Keratinocyte (primary cell): ENCODE measurements at regions not wholly inside any gene's neighbourhood (a gene's known extent, or its start where the extent isn't known, plus 50 kb on each side); places are given as distances from the start of the nearest gene placed in this dataset.

Source experiments
- EZH2 ChIP-seq: IDR thresholded peaks from one replicate; pipeline ENCODE4 v1.6.1; 2012; ENCODE audit warnings: inconsistent platforms, mild to moderate bottlenecking, low read length, moderate library complexity
- TF ChIP-seq, protein P1 (sequence below), 3 experiments: IDR thresholded peaks in 1 of 3; conservative IDR thresholded peaks in 1 of 3; optimal IDR thresholded peaks in 1 of 3; 2 replicates in 2 of 3; 3 replicates in 1 of 3; pipeline versions ENCODE3 to v1.5.1; 2011; ENCODE audit warnings: low read length in 3 of 3, mild to moderate bottlenecking in 3 of 3, moderate library complexity in 2 of 3, control low read depth in 1 of 3, inconsistent platforms in 1 of 3; ENCODE audit not compliant: insufficient read depth in 2 of 3; ENCODE audit errors: extremely low read depth in 1 of 3

DNA sequence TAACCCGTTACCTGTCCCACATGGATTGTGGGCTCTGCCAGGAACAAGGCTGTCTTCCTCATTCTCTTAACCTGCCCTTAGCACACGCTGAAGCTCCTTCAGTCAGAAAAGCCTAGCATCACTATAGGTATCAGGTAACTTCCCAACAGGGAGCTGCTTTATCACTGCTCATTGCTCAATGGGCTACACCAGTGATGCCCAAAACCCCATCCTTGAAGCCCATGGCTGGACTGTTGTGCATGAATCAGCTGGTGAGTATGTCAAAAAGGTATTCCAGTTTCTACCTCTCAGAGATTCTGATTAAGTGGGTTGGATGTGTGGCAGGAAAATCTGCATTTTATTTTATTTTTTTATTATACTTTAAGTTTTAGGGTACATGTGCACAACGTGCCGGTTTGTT lies 362.2 kb downstream of the LRATD1 start:
- TF ChIP-seq, protein P1, sequence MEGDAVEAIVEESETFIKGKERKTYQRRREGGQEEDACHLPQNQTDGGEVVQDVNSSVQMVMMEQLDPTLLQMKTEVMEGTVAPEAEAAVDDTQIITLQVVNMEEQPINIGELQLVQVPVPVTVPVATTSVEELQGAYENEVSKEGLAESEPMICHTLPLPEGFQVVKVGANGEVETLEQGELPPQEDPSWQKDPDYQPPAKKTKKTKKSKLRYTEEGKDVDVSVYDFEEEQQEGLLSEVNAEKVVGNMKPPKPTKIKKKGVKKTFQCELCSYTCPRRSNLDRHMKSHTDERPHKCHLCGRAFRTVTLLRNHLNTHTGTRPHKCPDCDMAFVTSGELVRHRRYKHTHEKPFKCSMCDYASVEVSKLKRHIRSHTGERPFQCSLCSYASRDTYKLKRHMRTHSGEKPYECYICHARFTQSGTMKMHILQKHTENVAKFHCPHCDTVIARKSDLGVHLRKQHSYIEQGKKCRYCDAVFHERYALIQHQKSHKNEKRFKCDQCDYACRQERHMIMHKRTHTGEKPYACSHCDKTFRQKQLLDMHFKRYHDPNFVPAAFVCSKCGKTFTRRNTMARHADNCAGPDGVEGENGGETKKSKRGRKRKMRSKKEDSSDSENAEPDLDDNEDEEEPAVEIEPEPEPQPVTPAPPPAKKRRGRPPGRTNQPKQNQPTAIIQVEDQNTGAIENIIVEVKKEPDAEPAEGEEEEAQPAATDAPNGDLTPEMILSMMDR (optimal IDR thresholded peaks at IDR 0.05 in 1 of 3, IDR thresholded peaks at IDR 0.05 in 1 of 3, conservative IDR thresholded peaks at IDR 0.05 in 1 of 3; ENCODE audit: extremely low read depth in 1 of 3, insufficient read depth in 2 of 3, low read length in 3 of 3): no peak
- TF ChIP-seq EZH2: no peak
